ENCODE measurements at regions not wholly inside any gene's neighbourhood (a gene's known extent, or its start where the extent isn't known, plus 50 kb on each side); places are given as distances from the start of the nearest gene placed in this dataset.

GRCh38 chr7:17589671-17590070, 291.2 kb downstream of the AHR start:
- TF ChIP-seq CTCF (IDR thresholded peaks at IDR 0.05; ENCODE audit: insufficient read depth, low read depth, low read length) (no peak), EZH2 (IDR thresholded peaks at IDR 0.05; ENCODE audit: insufficient read depth, low read length) (no peak)

All from astrocyte (in vitro differentiated cells and primary cell).